ENCODE measurements at regions not wholly inside any gene's neighbourhood (a gene's known extent, or its start where the extent isn't known, plus 50 kb on each side); places are given as distances from the start of the nearest gene placed in this dataset.
"Not testable (repeated sequence)": the region's sequence is repeated elsewhere in the genome, so short reads cannot be mapped to it uniquely, and the experiment has no call there.

DNA sequence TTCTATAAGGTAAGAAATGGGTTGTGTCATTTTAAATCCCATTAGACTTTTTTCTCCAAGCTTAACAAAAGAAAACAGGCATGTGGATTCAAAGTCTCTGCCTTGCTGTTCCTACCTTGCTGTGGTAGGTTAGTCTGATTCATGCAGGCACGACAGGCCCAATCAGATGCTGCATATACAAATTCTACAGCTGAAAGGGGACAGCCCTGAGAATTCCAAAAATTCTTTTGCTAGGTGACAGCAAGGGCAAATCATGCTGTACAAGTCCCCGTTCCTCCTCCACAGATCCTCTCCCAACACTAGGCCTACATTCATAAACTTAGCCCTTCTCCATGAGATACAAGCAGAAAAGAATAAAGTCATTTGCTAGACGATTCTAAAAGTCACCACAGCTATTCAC is 161.2 kb upstream of the THBS1 start:
- Mint-ChIP-seq H3K27ac (no peak overlapping the region), H3K27me3 (no peaks in the 10 kb centered on the region), H3K4me3 (no peak overlapping the region), H3K36me3 (ENCODE audit: low read depth) (no peaks in the 10 kb centered on the region), H3K4me1 (ENCODE audit: low read depth) (peaks cover 15% of the 10 kb centered on the region), H3K9me3 (no peaks in the 10 kb centered on the region)
- intact Hi-C loops (cut with micrococcal nuclease): no loop called here

DNA sequence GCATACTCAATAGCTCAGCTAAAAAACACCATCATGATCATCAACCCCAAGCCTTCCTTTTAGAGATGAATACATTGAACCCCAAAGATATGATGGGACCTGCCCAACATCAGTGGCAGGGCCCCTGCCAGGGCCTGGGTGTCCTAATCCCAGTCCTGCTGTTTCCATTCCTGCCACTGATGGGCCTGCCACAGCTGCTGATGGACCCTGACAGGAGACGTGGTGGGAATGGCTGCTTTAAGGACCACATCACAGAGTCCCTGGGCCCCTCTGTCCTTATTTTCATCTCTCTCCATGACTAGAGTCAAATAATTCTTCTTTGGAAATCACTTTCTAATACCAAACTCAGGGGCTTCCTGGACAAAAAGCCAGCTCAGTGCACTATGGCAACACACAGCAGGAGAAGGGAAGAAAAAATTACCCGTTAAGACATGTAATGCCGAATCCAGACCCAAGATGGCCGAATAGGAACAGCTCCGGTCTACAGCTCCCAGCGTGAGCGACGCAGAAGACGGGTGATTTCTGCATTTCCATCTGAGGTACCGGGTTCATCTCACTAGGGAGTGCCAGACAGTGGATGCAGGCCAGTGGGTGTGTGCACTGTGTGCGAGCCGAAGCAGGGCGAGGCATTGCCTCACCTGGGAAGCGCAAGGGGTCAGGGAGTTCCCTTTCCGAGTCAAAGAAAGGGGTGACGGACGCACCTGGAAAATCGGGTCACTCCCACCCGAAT is 160.6 kb upstream of the THBS1 start:
- H3K9me3 Mint-ChIP-seq; H3K27ac Mint-ChIP-seq; H3K27me3 Mint-ChIP-seq; H3K36me3 Mint-ChIP-seq (ENCODE audit: low read depth); H3K4me1 Mint-ChIP-seq (ENCODE audit: low read depth); H3K4me3 Mint-ChIP-seq; intact Hi-C loops (cut with micrococcal nuclease): not testable (repeated sequence)

DNA sequence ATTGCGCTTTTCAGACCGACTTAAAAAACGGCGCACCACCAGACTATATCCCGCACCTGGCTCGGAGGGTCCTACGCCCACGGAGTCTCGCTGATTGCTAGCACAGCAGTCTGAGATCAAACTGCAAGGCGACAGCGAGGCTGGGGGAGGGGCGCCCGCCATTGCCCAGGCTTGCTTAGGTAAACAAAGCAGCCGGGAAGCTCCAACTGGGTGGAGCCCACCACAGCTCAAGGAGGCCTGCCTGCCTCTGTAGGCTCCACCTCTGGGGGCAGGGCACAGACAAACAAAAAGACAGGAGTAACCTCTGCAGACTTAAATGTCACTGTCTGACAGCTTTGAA is 160.1 kb upstream of the THBS1 start:
- H3K9me3 Mint-ChIP-seq; intact Hi-C loops (cut with micrococcal nuclease); H3K4me3 Mint-ChIP-seq; H3K27ac Mint-ChIP-seq; H3K4me1 Mint-ChIP-seq (ENCODE audit: low read depth); H3K27me3 Mint-ChIP-seq; H3K36me3 Mint-ChIP-seq (ENCODE audit: low read depth): not testable (repeated sequence)

DNA sequence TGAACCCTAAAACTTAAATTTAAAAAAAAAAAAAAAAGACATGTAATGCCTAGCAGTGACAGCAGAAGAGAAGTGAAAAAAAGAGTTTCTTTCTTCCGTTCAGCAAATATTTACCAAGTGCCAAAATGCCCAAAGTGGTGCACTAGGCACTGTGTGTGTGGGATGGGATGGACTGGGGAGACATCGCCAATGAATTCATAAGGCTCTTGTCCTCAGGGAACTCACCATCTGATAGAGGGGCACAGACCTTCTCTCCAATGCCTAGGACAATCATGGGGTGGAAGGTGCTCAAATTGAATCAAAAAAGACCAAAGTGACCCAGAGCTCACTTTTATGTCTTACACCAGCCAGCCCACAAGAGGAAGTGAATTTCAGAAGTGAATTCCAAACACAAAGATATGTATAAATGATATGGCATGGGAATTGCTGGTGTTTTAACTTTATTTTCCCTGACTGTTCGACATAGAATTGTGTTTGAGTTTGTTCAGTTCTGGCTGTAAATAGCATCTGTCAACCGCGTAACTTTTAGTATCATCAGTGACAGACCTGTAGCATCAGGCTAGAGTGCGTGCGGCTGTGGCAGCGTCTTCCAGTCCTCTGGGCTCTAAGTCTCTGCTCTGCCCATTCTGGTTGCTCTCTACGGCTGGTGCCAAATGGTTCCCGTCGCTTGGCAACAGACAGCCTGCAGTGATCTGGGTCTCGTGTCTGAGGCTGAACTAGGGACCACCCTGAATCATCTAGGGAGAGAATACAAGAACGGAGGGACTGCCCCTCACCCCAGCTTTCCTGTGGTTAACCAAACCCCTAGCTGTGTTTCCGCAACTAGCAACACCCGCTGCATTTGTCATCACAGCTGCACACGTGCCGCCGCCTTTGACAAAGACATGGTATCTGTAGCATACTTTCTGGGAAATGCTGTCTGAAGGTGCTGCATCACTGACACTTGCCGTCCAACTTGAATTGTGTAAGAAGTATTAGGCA is 154.0 kb upstream of the THBS1 start:
- H3K27ac Mint-ChIP-seq: peak overlapping the region; percentile 71
- H3K27me3 Mint-ChIP-seq: no peaks in the 10 kb centered on the region

GRCh38 chr15:39427705-39428104 is 153.2 kb upstream of the THBS1 start:
- no peaks in the 10 kb centered on the region for H3K9me3 Mint-ChIP-seq
- no peaks in the 10 kb centered on the region for H3K27me3 Mint-ChIP-seq
- peaks cover 43% of the 10 kb centered on the region for H3K4me1 Mint-ChIP-seq (ENCODE audit: low read depth)
- intact Hi-C loops (cut with micrococcal nuclease): no loop called here
- no peaks in the 10 kb centered on the region for H3K36me3 Mint-ChIP-seq (ENCODE audit: low read depth)
- no peak overlapping the region for H3K4me3 Mint-ChIP-seq
- H3K27ac Mint-ChIP-seq: peak overlapping the region; percentile 71

More for the DNA sequence above, 154.0 kb upstream of the THBS1 start:
- Mint-ChIP-seq H3K36me3 (ENCODE audit: low read depth) (no peaks in the 10 kb centered on the region), H3K9me3 (no peaks in the 10 kb centered on the region), H3K4me1 (ENCODE audit: low read depth) (peaks cover 37% of the 10 kb centered on the region), H3K4me3 (peak overlapping the region; percentile 51)
- intact Hi-C loops (cut with micrococcal nuclease): no loop called here

GRCh38 chr15:39429898-39430357 is 151.0 kb upstream of the THBS1 start:
- intact Hi-C loops (cut with micrococcal nuclease): loop anchor here (10.0 kb wide), 1 partner anchor 55 kb away; no protein-coding TSS in a partner anchor
- Mint-ChIP-seq H3K4me3 (no peak overlapping the region), H3K4me1 (ENCODE audit: low read depth) (peaks cover 66% of the 10 kb centered on the region), H3K27ac (no peak overlapping the region), H3K9me3 (no peaks in the 10 kb centered on the region), H3K36me3 (ENCODE audit: low read depth) (no peaks in the 10 kb centered on the region), H3K27me3 (no peaks in the 10 kb centered on the region)

GRCh38 chr15:39430389-39430788 is 150.5 kb upstream of the THBS1 start:
- no peak overlapping the region for H3K4me3 Mint-ChIP-seq
- no peak overlapping the region for H3K27ac Mint-ChIP-seq
- intact Hi-C loops (cut with micrococcal nuclease): loop anchor here (10.0 kb wide), 1 partner anchor 56 kb away; no protein-coding TSS in a partner anchor
- peaks cover 66% of the 10 kb centered on the region for H3K4me1 Mint-ChIP-seq (ENCODE audit: low read depth)
- no peaks in the 10 kb centered on the region for H3K9me3 Mint-ChIP-seq
- no peaks in the 10 kb centered on the region for H3K36me3 Mint-ChIP-seq (ENCODE audit: low read depth)
- H3K27me3 Mint-ChIP-seq: no peaks in the 10 kb centered on the region

- intact Hi-C loops (cut with micrococcal nuclease): loop anchor here (10.0 kb wide), 1 partner anchor 57 kb away; no protein-coding TSS in a partner anchor
- Mint-ChIP-seq H3K27ac (no peak overlapping the region), H3K36me3 (ENCODE audit: low read depth) (no peaks in the 10 kb centered on the region), H3K4me3 (no peak overlapping the region), H3K9me3 (no peaks in the 10 kb centered on the region), H3K4me1 (ENCODE audit: low read depth) (peaks cover 65% of the 10 kb centered on the region), H3K27me3 (no peaks in the 10 kb centered on the region)
These were observed 149.5 kb upstream of the THBS1 start for GRCh38 chr15:39431376-39431775.

- Mint-ChIP-seq H3K4me3 (no peak overlapping the region), H3K27ac (peak overlapping the region; percentile 14), H3K36me3 (ENCODE audit: low read depth) (no peaks in the 10 kb centered on the region), H3K4me1 (ENCODE audit: low read depth) (peaks cover 58% of the 10 kb centered on the region), H3K27me3 (no peaks in the 10 kb centered on the region), H3K9me3 (no peaks in the 10 kb centered on the region)
- intact Hi-C loops (cut with micrococcal nuclease): loop anchor here (10.0 kb wide), 1 partner anchor 57 kb away; no protein-coding TSS in a partner anchor
These were observed 148.9 kb upstream of the THBS1 start for GRCh38 chr15:39432026-39432425.

DNA sequence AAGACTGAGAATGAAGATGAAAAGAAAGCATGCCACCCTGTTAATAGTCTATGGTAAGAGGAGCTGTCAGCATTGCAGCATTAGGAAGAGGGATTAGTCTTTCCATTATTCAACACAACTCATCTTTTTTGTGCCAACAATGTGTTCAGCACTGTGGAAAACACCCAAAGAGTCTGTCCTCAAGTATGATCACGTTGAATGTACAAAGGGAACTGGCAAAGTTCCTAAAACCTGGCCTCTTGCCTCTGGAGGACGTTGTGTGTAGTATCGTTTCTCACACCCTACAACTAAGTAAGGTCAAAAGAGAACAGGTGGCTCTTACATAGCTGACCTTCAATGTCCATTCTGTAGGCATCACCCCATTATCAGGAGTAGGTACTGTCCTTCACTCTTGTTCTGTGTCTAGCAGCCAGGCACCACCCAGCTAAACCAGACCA is 147.9 kb upstream of the THBS1 start:
- Mint-ChIP-seq H3K27ac (no peak overlapping the region), H3K9me3 (no peaks in the 10 kb centered on the region), H3K36me3 (ENCODE audit: low read depth) (no peaks in the 10 kb centered on the region), H3K4me3 (no peak overlapping the region), H3K27me3 (no peaks in the 10 kb centered on the region), H3K4me1 (ENCODE audit: low read depth) (peaks cover 53% of the 10 kb centered on the region)
- intact Hi-C loops (cut with micrococcal nuclease): loop anchor here (10.0 kb wide), 1 partner anchor 58 kb away; no protein-coding TSS in a partner anchor

DNA sequence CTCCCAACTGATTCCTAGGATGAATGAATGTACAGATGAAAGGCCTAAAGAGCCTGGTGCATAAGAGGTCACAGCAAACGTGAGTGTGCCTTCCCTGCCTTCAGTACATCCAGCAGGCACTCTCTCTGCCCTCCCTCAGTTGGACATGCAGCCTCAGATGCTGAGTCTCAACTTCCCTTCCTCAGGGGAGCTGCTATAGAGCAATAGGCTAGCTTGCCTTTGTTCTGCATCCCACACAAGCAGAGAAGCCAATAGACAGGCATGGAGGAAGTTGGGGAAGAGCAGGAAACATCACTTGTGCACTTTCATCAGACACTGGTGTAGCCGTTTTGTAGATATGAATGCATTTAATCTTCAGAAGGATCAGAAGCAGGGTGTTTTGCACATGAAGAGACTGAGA is 147.5 kb upstream of the THBS1 start:
- H3K27me3 Mint-ChIP-seq: no peaks in the 10 kb centered on the region
- H3K36me3 Mint-ChIP-seq (ENCODE audit: low read depth): no peaks in the 10 kb centered on the region

DNA sequence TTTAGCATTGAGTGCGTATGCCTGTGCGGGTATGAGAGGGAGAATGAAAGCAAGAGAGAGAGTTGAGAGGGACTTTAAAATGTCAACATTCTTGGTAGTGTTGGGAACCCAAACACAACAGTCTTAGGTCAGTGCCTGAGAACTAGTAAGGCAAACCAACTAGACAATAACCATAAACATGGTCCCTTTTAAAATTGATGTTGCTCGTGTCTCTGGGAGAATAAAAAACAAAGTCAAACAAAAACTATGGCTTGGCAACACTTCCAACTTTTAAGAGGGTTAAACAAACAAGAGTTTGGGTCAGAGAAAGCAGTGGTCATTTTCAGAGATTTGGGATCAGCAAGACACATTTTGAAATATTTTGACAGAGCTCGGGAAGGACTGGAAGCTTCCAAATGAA is 146.7 kb upstream of the THBS1 start:
- Mint-ChIP-seq H3K27ac (no peak overlapping the region), H3K4me3 (no peak overlapping the region), H3K27me3 (no peaks in the 10 kb centered on the region), H3K4me1 (ENCODE audit: low read depth) (peaks cover 57% of the 10 kb centered on the region), H3K36me3 (ENCODE audit: low read depth) (no peaks in the 10 kb centered on the region), H3K9me3 (no peaks in the 10 kb centered on the region)
- intact Hi-C loops (cut with micrococcal nuclease): loop anchor here (10.0 kb wide), 1 partner anchor 59 kb away; no protein-coding TSS in a partner anchor

More for the DNA sequence above, 147.5 kb upstream of the THBS1 start:
- intact Hi-C loops (cut with micrococcal nuclease): loop anchor here (10.0 kb wide), 1 partner anchor 59 kb away; no protein-coding TSS in a partner anchor
- Mint-ChIP-seq H3K4me3 (no peak overlapping the region), H3K9me3 (no peaks in the 10 kb centered on the region), H3K4me1 (ENCODE audit: low read depth) (peaks cover 55% of the 10 kb centered on the region), H3K27ac (no peak overlapping the region)

DNA sequence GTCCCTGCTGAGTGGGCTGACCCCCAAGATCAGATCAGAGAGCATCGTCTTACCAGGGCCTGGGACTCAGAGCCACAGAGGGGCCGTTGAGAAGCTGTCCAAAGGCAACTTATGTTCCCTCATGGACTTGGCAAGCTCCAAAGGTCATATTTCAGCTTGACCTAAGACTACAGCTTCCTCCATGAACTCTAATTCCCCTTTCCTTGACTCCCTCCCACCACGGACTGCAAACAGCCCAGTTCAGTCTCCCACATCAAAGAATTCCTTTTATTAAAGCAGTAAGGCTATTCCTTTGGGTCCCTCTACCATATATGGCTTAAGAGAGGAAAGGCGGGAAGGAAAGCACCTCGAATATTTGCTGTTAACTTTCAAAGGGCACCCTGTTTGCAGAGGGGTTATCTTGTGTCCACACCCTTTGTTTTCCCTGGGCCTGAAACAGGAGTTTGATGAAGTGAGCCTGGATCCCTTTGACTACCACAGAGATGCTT is 146.1 kb upstream of the THBS1 start:
- Mint-ChIP-seq H3K4me3 (no peak overlapping the region), H3K4me1 (ENCODE audit: low read depth) (peaks cover 57% of the 10 kb centered on the region), H3K27ac (no peak overlapping the region), H3K27me3 (no peaks in the 10 kb centered on the region), H3K36me3 (ENCODE audit: low read depth) (no peaks in the 10 kb centered on the region), H3K9me3 (no peaks in the 10 kb centered on the region)
- intact Hi-C loops (cut with micrococcal nuclease): loop anchor here (5.0 to 10.0 kb wide), 2 partner anchors 38 to 60 kb away; no protein-coding TSS in a partner anchor

Measured in dendritic cell treated with granulocyte-macrophage colony-stimulating factor and Interleukin-4, amounts not matched to agents 40 ng/mL and 50 ng/mL, for 4 days (primary cell).